ENCODE measurements at regions not wholly inside any gene's neighbourhood (a gene's known extent, or its start where the extent isn't known, plus 50 kb on each side); places are given as distances from the start of the nearest gene placed in this dataset.

DNA sequence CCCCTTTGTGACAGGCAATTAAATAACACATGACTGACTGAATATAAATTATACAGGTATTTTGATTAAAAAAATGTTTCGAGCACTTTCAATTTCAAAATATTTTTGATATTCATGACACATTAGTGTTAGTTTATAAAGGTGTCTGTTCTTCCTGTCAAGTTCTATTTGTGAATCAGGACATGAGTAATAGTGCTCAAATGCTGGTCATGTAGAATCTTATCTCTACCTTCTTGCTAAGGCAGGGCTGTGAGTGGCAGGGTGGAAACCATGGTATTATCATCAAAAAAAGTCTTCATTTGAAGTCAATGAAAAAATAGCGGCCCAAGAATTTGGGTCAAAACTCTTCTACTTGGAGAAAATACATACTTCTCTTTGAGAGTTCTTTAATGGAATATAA lies 250.2 kb downstream of the DACT1 start:
- Histone ChIP-seq H3K36me3 (no peaks in the 10 kb centered on the region), H3K27me3 (no peaks in the 10 kb centered on the region), H3K4me3 (ENCODE audit: low read depth in 1 of 2, low read length in 1 of 2) (no peak overlapping the region), H3K4me1 (ENCODE audit: control insufficient read depth in 1 of 2, insufficient read depth in 1 of 2, low read depth in 1 of 2, low read length in 1 of 2) (no peaks in the 10 kb centered on the region), H3K27ac (no peak overlapping the region), H3K9me3 (no peaks in the 10 kb centered on the region)
- TF ChIP-seq, protein P1, sequence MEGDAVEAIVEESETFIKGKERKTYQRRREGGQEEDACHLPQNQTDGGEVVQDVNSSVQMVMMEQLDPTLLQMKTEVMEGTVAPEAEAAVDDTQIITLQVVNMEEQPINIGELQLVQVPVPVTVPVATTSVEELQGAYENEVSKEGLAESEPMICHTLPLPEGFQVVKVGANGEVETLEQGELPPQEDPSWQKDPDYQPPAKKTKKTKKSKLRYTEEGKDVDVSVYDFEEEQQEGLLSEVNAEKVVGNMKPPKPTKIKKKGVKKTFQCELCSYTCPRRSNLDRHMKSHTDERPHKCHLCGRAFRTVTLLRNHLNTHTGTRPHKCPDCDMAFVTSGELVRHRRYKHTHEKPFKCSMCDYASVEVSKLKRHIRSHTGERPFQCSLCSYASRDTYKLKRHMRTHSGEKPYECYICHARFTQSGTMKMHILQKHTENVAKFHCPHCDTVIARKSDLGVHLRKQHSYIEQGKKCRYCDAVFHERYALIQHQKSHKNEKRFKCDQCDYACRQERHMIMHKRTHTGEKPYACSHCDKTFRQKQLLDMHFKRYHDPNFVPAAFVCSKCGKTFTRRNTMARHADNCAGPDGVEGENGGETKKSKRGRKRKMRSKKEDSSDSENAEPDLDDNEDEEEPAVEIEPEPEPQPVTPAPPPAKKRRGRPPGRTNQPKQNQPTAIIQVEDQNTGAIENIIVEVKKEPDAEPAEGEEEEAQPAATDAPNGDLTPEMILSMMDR (IDR thresholded peaks at IDR 0.05): no peak

- TF ChIP-seq, protein P1 (IDR thresholded peaks at IDR 0.05): no peak
- Histone ChIP-seq H3K36me3 (no peaks in the 10 kb centered on the region), H3K4me1 (ENCODE audit: control insufficient read depth in 1 of 2, insufficient read depth in 1 of 2, low read depth in 1 of 2, low read length in 1 of 2) (peaks cover 4 to 19% of the 10 kb centered on the region in 2 experiments), H3K9me3 (no peaks in the 10 kb centered on the region), H3K27me3 (no peaks in the 10 kb centered on the region), H3K27ac (no peak overlapping the region), H3K4me3 (ENCODE audit: low read depth in 1 of 2, low read length in 1 of 2) (no peak overlapping the region)
Observed at GRCh38 chr14:58898655-58899316, 261.0 kb downstream of the DACT1 start.

DNA sequence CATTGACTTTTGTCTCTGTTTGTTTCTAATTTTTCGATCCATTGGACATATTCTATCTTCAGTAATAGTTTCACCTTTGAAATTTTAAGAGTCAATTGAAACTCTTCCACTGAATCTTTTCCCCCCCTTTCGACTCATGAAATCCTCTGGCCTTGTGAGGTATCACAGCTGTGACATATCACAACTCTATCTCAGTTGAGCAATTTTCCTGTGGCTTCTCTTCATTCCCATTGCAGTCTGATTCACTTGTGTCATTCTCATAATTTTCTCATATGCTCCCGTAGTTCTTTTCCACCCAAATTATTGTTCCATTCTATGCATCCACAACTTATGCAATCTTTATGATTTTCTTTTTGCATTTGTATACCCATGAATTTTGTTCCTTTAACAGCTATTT lies 261.6 kb downstream of the DACT1 start:
- TF ChIP-seq, protein P1 (IDR thresholded peaks at IDR 0.05): no peak
- H3K36me3 ChIP-seq: no peaks in the 10 kb centered on the region

DNA sequence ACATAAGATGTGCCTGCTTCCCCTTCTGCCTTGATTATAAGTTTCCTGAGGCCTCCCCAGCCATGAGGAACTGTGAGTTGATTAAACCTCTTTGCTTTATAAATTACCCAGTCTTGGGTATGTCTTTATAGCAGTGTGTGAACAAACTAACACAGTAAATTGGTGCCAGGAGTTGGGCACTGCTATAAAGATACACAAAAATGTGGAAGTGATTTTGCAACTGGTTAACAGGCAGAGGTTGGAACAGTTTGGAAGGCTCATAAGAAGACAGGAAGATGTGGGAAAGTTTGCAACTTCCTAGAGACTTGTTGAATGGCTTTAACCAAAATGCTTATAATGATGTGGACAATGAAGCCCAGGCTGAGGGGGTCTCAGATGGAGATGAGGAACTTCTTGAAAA lies 264.1 kb downstream of the DACT1 start:
- Histone ChIP-seq H3K27me3 (no peaks in the 10 kb centered on the region), H3K4me3 (ENCODE audit: low read depth in 1 of 2, low read length in 1 of 2) (no peak overlapping the region), H3K4me1 (ENCODE audit: control insufficient read depth in 1 of 2, insufficient read depth in 1 of 2, low read depth in 1 of 2, low read length in 1 of 2) (peaks cover 4 to 19% of the 10 kb centered on the region in 2 experiments), H3K36me3 (no peaks in the 10 kb centered on the region), H3K9me3 (no peaks in the 10 kb centered on the region), H3K27ac (no peak overlapping the region)
- TF ChIP-seq, protein P1 (IDR thresholded peaks at IDR 0.05): no peak

More for the DNA sequence above, 261.6 kb downstream of the DACT1 start:
- no peak overlapping the region for H3K4me3 ChIP-seq (ENCODE audit: low read depth in 1 of 2, low read length in 1 of 2)
- no peak overlapping the region for H3K27ac ChIP-seq
- peaks cover 4 to 19% of the 10 kb centered on the region in 2 experiments for H3K4me1 ChIP-seq (ENCODE audit: control insufficient read depth in 1 of 2, insufficient read depth in 1 of 2, low read depth in 1 of 2, low read length in 1 of 2)
- H3K27me3 ChIP-seq: no peaks in the 10 kb centered on the region
- no peaks in the 10 kb centered on the region for H3K9me3 ChIP-seq

DNA sequence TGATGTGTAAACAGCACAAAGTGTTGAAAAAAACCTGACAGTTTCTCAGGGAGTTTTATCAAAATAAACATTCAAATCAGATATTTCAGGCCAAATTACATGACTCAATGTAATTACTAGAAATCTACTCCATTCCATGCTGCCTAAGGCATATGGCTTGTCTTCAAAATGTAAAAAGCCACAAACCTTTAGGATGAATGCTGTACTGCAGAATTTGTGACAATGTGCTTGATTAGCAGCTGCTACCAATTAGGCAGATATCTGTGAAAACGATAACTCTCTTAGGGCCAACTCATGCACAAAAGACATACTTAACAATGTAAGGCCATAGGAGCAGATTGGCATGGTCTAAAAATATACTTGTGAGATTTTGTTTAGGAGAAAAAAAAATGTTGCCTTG lies 267.0 kb downstream of the DACT1 start:
- no peaks in the 10 kb centered on the region for H3K36me3 ChIP-seq

More for the DNA sequence above, 267.0 kb downstream of the DACT1 start:
- Histone ChIP-seq H3K9me3 (no peaks in the 10 kb centered on the region), H3K27me3 (no peaks in the 10 kb centered on the region), H3K4me3 (ENCODE audit: low read depth in 1 of 2, low read length in 1 of 2) (no peak overlapping the region), H3K27ac (no peak overlapping the region), H3K4me1 (ENCODE audit: control insufficient read depth in 1 of 2, insufficient read depth in 1 of 2, low read depth in 1 of 2, low read length in 1 of 2) (peaks cover 4 to 14% of the 10 kb centered on the region in 2 experiments)
- TF ChIP-seq, protein P1 (IDR thresholded peaks at IDR 0.05): no peak
